GM19240 (cell line): ENCODE measurements at regions not wholly inside any gene's neighbourhood (a gene's known extent, or its start where the extent isn't known, plus 50 kb on each side); places are given as distances from the start of the nearest gene placed in this dataset.

Experiments used
- DNase-seq: peaks from one replicate; pipeline ENCODE4 v3.0.0; 2011; ENCODE audit warnings: low spot score; ENCODE audit not compliant: insufficient read length

DNA sequence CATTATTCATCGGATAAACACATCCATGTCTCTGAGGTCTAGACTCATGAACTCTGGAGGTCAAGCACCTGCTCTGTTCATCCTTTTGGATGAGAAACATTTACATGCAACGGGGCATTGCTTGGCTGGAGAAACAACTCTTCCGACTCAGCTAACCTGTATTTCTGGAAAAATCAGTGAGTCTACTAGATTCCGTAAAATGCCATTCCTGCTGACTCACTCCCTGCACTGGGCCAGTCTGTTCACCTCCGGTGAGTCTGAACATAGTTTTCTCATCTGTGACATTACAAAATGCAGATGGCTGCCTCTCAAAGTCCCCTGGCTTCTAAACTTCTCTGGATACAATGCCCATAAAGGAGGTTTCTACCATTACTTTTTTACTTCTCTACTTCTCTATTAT lies 185.7 kb upstream of the HS3ST1 start:
- no peak for DNase-seq

DNA sequence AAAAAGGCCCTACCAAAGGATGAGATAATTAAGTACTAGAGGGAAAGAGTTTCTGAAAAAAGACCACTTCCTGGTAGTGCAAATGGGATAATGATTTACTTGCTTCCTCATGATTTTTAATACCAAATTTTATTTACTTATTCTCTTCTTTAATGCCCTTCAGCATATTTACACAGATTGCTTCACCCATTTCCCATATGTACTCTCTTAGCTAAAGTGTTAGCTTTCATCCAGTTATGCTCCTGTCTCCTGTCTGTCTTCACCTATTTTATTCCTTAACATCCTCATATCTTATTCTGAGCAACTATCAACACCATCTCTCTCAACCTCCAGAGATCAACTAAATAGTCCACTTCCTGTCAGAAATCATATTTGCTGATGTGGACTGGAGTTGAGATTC lies 183.2 kb upstream of the HS3ST1 start:
- DNase-seq = no peak

DNA sequence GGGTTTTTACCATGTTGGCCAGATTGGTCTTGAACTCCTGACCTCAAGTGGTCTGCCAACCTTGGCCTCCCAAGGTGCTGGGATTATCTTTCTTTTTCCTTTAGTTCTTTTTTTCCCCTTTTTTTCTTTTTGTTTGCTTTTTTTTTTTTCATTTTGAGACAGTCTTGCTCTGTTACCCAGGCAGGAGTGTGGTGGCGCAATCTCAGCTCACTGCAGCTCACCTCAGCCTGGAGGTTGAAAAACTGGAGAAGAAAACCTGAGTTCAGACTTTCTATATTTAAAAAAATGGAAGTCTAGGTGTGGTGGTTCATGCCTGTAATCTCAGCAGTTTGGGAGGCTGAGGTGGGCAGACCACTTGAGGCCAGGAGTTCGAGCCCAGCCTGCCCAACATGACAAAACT lies 181.1 kb upstream of the HS3ST1 start:
- DNase-seq = no peak

DNA sequence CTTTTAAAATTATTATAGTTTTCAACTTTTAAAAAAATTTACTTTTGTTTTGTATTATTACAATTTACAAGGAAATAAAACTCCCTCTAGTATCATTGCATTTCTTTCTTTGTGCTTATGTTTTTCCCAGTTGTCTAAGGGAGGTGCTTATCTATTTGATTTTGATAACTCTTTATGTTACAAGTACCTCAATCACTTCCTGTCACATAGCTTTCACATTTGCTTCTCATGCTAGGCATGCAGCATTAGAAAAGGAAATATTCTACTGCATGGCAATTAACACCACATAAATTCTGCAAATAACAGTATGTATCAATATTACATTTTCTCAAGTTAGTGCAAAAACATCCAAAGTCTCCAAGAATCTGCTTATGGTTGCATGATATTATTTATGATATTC lies 180.3 kb upstream of the HS3ST1 start:
- DNase-seq = no peak

DNA sequence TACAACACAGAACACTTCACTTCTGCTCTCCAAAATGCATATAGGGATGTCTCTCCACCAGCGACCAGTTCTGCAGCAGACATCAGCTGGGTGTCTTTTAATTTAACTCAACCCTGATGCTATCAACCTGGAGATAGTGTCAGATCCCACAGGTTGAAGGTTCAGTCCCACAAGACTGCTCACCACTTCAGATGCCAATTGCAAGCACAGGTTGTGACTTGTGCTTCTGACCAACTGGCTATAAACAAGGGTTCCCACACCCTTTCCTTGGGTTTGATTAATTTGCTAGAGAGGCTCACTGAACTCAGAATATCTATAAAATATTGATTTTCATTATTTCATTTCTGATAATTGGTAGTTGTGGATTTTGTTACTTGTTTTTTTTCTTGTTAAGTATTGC lies 177.4 kb upstream of the HS3ST1 start:
- no peak for DNase-seq

DNA sequence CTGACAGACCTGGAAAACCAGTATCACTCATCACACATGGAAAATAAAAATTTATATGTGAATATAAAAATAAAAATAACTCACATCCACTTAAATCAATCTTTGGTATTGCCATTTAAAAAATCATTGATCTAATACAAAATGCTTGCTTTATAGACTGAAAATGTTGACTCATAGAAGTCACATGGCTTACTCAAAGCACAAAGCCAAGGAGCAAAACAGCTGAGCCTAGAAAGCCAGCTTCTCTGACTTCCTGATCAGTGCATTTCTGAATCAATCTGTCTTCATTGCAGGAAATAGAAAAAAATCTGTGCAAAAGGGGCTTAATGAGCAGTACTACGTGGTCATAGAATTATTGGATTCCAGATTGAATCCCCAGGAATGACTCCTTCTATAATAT lies 176.9 kb upstream of the HS3ST1 start:
- no peak for DNase-seq

DNA sequence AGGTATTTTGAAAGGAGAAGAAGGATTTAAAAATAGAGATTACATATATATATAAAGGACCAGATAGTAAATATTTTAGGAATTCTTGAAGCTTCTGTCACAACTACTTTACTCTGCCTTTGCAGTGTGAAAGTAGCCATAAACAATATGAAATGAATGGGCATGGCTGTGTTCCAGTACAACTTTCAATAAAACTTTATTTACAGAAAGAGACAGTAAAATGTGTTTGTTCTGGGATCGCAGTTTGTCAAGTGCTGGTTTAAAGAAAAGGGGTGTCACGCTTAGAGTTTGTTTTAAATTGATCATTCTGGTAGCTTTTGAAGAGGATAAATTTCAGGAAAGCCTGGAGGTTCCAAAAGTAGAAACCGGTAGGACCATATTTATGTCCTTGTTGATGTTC lies 176.1 kb upstream of the HS3ST1 start:
- no peak for DNase-seq

DNA sequence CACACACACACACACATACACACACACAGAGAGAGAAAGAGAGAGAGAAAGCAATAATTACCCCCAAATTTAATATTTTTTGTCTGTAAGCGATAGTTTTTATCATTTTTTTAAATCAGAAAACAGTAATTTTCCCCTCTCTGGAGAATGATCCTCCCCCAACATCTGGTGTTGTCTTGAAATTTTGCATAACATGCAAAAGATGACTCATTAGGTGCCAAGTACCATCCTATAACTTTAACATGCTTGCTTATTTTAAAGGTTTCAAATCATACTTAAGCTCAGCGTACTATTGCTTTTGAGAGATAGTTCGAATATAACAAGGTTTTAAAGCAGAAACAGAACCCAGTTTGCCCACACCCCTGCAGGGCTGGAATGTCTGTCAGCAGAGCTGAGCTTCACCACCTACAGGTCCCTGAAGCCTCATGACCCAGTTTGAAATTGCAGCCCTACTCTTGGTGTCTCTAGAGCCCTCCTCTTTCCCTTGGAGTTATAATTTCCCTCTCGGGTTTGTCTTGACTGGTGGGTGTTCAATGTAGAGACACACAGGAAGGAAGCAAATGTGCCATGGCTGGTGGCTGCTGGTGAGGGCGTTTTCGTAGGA lies 175.0 kb upstream of the HS3ST1 start:
- DNase-seq = no peak

DNA sequence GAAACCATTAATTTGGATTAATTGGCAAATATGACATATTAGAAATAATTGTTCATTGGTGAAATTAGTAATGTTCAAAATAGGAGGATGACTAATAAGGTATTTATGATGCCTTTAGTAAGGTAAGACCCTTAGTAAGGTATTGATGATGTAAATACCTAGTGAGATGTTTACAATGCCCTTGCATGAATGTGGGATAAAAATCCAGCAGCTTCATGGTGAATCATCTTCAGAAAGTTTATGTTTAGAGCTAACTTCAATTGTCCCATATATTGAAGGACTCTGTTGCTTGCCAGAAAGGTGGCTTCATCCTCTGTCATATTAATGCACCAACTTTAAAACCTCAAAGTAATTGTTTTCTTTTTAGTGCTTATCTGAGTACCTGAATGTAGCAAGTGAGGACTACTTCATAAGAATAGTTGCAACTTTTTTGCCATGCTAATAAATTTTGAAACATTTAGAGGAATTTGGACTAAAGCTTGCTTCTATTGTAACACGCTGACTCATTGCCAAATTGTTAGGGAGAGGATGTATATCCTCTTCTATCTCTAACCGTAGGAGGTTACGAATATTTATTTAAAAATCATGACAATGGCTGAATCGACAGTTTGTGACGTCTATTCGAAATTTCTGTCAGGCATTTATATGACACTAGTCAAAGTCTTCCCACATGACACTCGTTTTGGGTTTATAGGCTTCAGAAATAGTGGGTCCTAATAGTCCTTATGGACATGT lies 174.1 kb upstream of the HS3ST1 start:
- no peak for DNase-seq

DNA sequence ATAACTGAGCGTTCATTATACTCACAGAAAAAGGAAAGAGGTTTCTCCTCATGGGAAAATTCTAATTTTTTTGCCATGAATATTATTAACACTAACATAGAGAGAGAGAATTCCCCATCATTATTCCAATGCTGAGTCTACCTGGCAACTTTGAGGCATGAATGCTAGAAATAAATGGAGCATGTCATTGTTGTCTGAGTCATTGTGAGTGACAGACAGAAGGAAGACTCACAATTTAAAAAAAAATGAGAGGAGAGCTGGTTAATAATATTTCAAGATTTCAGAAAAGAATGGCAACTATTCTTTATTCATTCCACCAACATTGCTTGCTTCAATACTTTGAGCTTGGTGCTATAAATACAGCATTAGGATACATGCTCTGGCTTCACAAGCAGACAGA lies 170.4 kb upstream of the HS3ST1 start:
- DNase-seq = no peak

DNA sequence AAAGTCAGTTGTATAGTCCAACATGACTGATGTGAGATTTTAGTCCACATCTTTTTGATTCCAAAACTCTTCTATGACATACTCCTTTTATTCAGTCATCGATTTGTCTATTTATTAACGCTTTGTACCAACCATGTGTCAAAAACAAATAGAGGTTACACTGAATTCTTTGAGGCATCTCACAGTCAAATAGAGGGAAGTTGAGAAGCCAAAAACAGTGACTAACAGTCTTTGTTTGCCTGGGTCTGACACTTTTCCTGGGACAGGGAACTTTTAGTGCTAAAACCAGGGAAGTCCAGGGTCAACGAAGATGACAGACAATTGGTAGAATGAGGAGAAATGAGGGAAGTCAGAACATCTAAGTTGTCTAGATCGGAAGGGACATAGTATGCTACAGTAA lies 169.9 kb upstream of the HS3ST1 start:
- no peak for DNase-seq

DNA sequence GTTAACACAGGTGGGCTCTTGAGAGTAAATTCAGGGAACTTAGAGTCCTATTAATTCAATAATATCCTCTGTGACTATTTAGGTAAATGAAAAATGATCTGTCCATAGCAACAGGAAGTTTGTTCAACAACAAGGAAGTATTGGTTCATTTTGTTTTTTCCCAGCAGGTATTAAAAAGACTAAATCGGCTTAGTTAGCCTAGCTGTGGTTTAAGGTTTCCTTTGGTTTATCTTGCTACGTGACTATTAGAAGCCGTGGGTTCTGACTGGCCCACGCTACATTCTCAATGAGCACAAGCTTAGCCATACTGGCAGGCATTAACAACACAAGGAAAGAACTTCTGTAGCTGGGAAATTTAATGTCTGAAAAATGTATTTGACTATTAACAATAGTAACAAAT lies 168.8 kb upstream of the HS3ST1 start:
- no peak for DNase-seq

DNA sequence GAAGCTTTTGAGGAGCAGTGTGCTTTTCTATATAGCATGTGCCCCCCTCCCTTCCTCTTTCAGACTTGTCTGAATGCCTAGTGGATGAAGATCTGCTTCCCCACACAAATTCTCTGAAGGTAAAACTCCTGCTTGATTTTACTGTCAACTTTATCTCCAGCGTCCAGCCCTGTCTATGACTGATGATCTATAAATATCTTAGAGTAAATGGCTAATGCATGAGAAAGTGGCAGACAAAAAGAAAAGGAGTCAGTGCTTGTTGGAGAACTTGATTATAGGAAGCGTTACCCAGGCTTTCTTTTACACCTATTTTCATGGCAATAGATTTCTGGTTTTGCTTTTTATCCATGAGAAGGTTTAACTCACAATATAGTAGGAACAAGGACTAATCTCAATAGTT lies 168.3 kb upstream of the HS3ST1 start:
- no peak for DNase-seq

DNA sequence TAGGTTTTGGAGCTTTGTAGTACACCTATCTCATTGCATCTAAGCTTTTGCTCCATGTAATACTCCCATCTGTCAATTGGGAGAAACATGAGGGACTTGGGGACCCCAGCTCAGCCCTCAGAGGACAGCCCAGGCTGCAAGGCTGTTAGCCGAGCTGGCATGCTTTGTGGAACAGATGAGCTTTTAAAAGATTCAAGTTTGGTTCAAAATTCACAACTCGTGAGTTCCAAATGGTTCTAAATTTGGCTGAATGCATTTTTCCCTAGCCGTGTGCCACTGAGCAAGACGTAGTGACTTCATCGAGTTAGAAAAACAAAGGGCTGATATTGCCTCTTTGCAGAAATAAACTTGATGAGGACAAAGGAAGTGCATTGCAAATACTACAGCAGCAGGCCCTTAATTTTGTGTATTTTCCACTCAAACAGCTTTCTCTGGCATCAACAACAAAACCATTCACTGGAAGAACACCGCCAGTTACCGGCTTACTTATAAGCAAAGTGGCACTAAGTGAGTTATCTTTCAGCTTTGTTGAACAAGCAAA lies 165.0 kb upstream of the HS3ST1 start:
- DNase-seq = no peak

DNA sequence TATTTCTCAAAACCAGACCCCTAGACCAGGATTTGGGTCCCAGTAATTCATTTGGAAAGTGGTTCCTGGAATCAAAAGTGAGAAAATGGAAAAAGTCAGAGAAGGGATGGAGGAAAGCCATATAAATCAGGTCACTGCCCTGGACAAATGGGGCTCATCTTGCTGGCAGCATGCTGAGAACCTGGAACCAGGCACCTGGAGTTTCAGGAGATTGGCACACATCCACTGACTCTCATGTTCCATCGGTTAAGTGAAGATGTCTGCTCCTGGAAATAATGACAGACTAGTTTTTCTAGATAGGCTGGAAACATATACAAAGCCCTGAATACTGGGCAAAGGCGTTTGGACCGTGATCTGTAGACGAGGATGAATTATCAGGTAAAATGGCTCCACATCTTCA lies 163.6 kb upstream of the HS3ST1 start:
- no peak for DNase-seq

DNA sequence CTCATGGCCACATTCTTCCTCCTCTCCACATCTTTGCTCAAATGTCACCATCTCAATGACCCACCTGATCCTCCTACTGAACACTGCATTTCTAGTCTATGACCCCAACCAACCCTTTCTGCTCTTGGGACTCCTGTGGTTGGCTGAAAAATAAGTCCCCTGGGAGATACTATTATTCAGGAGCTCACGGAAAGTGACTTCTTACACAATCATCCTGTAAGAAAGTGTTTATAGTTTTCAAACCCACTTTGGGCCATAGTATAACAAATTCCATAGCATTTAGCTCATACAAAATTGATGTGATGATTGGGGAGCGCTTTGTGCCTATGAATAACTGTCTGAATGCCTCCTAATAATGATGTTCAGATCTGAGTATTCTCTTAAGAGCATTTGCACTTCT lies 161.4 kb upstream of the HS3ST1 start:
- no peak for DNase-seq

DNA sequence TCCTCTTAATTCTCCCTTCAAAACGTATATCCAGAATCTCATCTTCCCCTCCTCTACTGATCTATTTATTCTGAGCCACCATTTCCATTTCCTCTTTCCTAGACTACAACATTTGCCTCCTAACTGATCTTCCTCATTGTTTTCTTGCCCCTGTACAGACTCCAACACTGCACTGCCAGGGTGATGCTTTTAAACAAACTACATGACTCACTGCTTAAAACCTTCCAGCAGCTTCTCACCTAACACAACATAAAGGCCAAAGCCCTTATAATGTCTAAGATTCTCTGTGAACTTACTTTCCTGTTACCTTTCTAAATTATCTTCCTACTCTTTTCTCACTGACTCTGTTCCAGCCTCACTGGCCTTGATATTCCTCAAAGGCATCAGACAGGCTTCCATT lies 161.0 kb upstream of the HS3ST1 start:
- no peak for DNase-seq

DNA sequence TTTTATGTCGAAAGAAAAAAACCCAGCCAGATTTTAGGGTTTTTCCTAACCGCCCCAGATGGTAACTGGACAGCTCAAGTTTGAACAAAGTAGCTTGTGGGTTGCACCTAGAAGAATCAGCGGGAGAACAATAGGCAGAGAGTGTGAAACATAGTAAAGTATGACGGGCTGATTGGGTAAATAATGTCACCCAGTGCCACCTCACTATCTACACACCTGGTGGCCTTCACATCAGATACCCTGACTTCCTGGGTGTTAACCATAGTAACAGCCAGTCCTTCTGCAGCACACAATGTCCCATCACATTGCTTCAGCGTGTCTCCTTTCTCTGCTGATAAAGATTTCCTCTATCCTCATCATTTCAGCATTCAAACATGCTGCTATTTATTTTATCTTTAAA lies 159.1 kb upstream of the HS3ST1 start:
- no peak for DNase-seq

DNA sequence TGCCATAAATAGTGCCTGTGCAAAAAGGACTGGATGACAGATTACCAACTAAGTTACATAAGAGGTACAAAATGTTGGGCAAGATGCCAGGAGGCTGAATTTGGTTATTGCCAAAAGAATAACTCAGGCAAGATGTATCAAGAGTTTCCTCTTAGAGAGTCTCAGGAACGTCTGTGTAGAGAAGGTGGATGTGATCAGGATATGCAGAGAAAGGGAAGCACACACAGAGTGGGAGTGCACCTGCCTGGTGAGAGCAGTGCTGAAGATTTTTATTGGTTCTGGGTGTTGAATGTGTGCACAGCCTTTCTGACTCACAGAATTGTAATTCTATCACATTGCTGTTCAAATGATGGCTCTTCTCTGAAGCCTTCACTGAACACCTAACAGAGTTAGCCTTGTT lies 156.8 kb upstream of the HS3ST1 start:
- no peak for DNase-seq

DNA sequence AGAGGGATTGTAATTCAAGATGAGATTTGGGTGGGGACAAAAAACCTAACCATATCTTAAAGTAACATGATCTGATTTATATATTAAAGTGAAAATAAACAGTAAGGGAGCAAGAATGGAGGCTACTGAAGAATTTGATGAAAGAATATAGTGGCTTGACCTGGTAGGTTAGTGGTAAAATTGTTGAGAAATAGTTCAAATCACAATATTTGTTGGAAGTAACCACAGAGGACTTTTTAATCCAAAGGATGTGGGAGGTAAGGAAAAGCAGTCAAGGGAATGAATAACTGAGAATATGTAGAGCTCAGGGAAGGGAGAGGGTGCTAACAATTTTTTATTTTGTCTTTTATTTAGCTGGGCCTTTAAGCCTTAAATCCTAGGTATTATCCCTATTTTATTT lies 139.8 kb upstream of the HS3ST1 start:
- DNase-seq = no peak

DNA sequence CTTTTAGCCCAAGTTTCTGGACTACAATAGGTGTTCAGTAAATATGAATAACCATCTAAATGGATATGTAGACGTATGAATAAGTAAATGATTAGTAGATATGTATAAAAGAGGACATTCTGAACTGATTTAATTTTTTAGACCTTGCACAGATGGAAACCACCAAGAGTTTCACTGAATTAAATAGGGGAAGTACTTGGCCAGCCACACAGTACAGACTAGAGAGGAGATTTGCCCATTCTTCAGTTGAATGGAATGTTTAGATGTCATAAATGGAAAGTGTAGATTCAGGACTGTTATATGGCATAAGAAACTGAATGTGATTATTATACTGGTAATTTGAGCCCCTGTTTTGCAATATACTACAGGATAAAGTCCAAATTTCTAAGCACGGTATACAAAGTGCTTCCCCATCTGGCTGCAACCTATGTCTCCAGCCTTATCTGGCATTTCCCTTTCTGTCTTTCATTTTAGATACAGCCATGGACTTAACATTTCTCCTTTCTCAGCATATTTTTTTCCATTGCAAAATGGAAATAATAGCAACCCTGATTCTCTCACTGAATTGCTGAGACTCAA lies 137.8 kb upstream of the HS3ST1 start:
- no peak for DNase-seq

DNA sequence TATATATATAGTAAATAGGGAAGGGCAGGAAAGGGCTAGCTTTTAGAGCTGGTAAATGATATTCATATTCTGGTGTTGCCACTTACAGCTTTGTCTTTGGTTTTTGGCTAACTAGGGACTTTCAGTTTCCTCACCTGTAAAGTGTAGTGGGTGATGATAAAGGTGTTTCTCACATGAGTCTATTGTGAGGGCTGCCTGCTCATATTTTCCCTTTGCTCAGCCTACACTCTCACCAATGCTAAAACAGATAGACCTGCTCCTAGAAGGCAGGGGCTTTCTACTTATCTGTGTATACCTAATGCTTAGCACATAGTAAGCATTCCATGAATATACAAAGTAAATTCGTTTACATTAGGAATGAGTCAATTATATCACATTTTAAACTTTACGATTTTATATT lies 137.2 kb upstream of the HS3ST1 start:
- no peak for DNase-seq

DNA sequence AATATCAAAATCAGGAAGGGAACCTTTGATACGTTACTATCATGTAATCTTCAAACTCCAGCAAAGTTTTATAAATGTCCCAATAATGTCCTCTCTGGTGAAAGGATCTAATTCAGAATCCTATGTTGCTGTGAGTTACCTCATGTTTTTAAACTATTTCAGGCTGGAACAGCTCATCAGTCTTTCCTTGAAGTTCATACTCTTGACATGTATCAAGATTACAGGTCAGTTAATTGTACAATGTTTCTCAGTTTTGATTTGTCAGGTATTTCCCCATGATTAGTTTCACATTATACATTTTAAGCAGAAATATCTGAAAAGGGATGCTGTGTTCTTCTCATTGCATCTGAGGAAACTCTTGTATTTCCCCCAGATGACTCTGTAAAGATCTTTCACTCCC lies 136.5 kb upstream of the HS3ST1 start:
- no peak for DNase-seq
